ENCODE measurements at regions not wholly inside any gene's neighbourhood (a gene's known extent, or its start where the extent isn't known, plus 50 kb on each side); places are given as distances from the start of the nearest gene placed in this dataset.

DNA sequence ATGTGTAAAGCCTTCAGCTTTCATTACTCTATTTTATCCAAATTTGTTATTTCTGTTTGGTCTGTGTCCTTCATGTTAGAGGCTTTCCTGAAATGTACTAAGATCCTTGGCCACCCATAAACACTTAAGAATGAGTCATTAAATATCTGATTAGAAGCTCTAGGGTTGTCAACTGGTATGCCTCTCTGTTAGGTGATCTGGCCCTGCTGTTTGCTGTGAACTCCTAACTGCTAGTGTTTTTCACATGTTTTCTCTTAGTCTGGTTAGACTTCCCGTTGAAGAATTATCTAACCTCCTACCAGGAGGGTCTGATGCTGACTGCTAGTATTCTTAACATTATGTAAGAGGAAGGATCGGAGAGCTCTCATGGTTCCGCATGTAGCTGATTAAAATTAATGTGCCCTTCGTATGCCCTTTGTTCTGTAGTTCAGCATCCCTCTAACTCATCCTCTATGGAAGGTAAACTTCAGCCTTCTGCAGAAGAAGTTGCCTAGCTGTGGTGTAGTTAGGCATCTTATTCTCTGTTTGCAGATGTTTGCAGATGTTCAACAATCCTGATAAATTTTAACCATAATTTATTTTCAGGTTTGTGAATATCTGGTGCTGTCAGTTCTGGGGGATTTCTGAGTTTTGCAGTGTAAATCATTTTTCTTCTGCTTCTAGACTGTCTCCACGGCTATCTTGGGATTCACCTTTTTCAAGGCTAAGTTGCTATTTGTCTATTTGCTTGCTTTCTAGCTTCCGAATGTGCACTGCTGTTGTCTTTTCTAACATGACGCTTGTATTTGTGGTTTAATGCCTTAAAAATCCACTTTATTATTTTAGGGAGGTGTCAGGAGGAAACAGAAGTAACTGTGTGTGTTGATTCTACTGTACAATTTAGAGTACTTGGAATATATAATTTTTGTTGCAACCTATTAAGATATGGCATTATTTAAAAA is 207.2 kb upstream of the SPRY2 start:
- H3K27me3 ChIP-seq (ENCODE audit: insufficient read depth, low read depth), result no peaks in the 10 kb centered on the region
- H3K9ac ChIP-seq, result no peak overlapping the region
- H3K36me3 ChIP-seq (ENCODE audit: insufficient read depth), result no peaks in the 10 kb centered on the region
- H3K79me2 ChIP-seq (ENCODE audit: insufficient read depth, low read depth), result no peaks in the 10 kb centered on the region
- H3K27ac ChIP-seq, result no peak overlapping the region
- no peaks in the 10 kb centered on the region for H4K20me1 ChIP-seq (ENCODE audit: insufficient read depth)
- no peaks in the 10 kb centered on the region for H3K4me1 ChIP-seq (ENCODE audit: low read depth, poor library complexity, severe bottlenecking)
- no peak overlapping the region for H3K4me3 ChIP-seq (IDR thresholded peaks at IDR 0.05; ENCODE audit: insufficient read depth, low read depth, low read length)
- H2AFZ ChIP-seq (ENCODE audit: low read depth), result no peak overlapping the region
- no peak overlapping the region for H3K4me2 ChIP-seq
- TF ChIP-seq, protein P1, sequence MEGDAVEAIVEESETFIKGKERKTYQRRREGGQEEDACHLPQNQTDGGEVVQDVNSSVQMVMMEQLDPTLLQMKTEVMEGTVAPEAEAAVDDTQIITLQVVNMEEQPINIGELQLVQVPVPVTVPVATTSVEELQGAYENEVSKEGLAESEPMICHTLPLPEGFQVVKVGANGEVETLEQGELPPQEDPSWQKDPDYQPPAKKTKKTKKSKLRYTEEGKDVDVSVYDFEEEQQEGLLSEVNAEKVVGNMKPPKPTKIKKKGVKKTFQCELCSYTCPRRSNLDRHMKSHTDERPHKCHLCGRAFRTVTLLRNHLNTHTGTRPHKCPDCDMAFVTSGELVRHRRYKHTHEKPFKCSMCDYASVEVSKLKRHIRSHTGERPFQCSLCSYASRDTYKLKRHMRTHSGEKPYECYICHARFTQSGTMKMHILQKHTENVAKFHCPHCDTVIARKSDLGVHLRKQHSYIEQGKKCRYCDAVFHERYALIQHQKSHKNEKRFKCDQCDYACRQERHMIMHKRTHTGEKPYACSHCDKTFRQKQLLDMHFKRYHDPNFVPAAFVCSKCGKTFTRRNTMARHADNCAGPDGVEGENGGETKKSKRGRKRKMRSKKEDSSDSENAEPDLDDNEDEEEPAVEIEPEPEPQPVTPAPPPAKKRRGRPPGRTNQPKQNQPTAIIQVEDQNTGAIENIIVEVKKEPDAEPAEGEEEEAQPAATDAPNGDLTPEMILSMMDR (conservative IDR thresholded peaks at IDR 0.05; ENCODE audit: low read depth, low read length), result no peak

DNA sequence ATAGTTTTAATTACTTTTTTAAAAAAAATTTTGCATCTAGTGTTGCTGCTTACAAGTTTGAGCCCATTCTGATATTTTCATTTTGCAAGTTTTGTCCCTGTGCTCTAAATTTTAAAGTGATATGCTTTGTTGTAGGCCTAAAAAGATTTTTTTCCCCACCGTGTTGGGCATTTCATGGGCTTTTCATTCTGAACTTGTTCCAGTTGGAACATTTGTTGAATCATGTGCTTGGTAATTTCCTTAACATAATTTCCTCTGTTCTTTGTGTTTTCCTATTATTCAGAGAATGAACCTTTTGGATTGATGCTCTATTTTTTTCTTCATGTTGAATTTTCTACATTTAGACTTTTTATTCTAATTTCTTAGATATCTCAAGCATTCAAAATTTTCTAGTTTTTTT is 206.4 kb upstream of the SPRY2 start:
- no peak overlapping the region for H2AFZ ChIP-seq (ENCODE audit: low read depth)

DNA sequence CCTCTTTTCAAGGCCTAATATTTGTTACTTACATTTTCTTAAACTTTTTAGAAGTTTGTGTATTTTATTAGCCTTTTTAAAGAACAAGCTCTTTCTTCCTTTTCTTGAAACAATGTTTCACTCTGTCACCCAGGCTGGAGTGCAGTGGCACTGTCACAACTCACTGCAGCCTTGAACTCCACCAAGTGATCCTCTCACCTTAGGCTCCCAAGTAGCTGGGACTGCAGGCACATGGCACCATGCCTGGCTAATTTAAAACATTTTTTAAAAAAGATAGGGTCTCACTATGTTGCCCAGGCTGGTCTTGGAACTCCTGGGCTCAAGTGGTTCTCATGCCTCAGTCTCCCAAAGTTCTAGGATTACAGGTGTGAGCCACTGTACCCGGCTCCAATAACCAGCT is 192.2 kb upstream of the SPRY2 start:
- Histone ChIP-seq H3K9ac (no peak overlapping the region), H3K4me3 (IDR thresholded peaks at IDR 0.05; ENCODE audit: insufficient read depth, low read depth, low read length) (no peak overlapping the region), H3K79me2 (ENCODE audit: insufficient read depth, low read depth) (no peaks in the 10 kb centered on the region), H3K36me3 (ENCODE audit: insufficient read depth) (no peaks in the 10 kb centered on the region), H3K27me3 (ENCODE audit: insufficient read depth, low read depth) (no peaks in the 10 kb centered on the region), H3K4me2 (no peak overlapping the region), H3K4me1 (ENCODE audit: low read depth, poor library complexity, severe bottlenecking) (no peaks in the 10 kb centered on the region), H2AFZ (ENCODE audit: low read depth) (no peak overlapping the region), H3K27ac (no peak overlapping the region), H4K20me1 (ENCODE audit: insufficient read depth) (no peaks in the 10 kb centered on the region)
- TF ChIP-seq, protein P1 (conservative IDR thresholded peaks at IDR 0.05; ENCODE audit: low read depth, low read length), result no peak

More for the DNA sequence above, 206.4 kb upstream of the SPRY2 start:
- Histone ChIP-seq H3K27ac (no peak overlapping the region), H3K9ac (no peak overlapping the region), H3K79me2 (ENCODE audit: insufficient read depth, low read depth) (no peaks in the 10 kb centered on the region), H3K4me3 (IDR thresholded peaks at IDR 0.05; ENCODE audit: insufficient read depth, low read depth, low read length) (no peak overlapping the region), H4K20me1 (ENCODE audit: insufficient read depth) (no peaks in the 10 kb centered on the region), H3K4me2 (no peak overlapping the region), H3K4me1 (ENCODE audit: low read depth, poor library complexity, severe bottlenecking) (no peaks in the 10 kb centered on the region), H3K27me3 (ENCODE audit: insufficient read depth, low read depth) (no peaks in the 10 kb centered on the region), H3K36me3 (ENCODE audit: insufficient read depth) (no peaks in the 10 kb centered on the region)
- TF ChIP-seq, protein P1 (conservative IDR thresholded peaks at IDR 0.05; ENCODE audit: low read depth, low read length), result no peak

DNA sequence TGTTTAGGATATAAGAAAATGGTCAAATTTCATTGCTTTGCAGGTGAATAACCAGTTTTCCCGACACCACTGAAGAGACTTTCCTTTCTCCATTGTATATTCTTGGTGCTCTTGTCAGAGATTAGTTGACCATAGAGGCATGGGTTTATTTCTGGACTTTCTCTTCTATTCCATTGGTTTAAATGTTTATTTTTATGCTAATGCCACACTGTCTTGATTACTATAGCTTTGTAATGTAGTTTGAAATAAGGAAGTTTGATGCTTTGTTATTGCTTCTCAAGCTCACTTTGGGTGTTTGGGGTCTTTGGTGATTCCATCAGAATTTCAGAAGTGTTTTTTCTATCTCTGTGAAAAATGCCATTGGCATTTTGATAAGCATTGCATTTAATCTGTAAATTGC is 190.0 kb upstream of the SPRY2 start:
- Histone ChIP-seq H2AFZ (ENCODE audit: low read depth) (no peak overlapping the region), H3K9ac (no peak overlapping the region), H3K4me3 (IDR thresholded peaks at IDR 0.05; ENCODE audit: insufficient read depth, low read depth, low read length) (no peak overlapping the region), H3K79me2 (ENCODE audit: insufficient read depth, low read depth) (no peaks in the 10 kb centered on the region), H3K36me3 (ENCODE audit: insufficient read depth) (no peaks in the 10 kb centered on the region), H3K4me2 (no peak overlapping the region), H3K4me1 (ENCODE audit: low read depth, poor library complexity, severe bottlenecking) (no peaks in the 10 kb centered on the region), H3K27me3 (ENCODE audit: insufficient read depth, low read depth) (no peaks in the 10 kb centered on the region), H3K27ac (no peak overlapping the region), H4K20me1 (ENCODE audit: insufficient read depth) (no peaks in the 10 kb centered on the region)
- TF ChIP-seq, protein P1 (conservative IDR thresholded peaks at IDR 0.05; ENCODE audit: low read depth, low read length), result no peak

Data from KMS-11 (cell line).